CD14-positive monocyte (primary cell): ENCODE measurements at regions not wholly inside any gene's neighbourhood (a gene's known extent, or its start where the extent isn't known, plus 50 kb on each side); places are given as distances from the start of the nearest gene placed in this dataset.

Experiments used
- DNase-seq, 3 donors: peaks; one replicate each; pipeline ENCODE4 v3.0.0-alpha.2; 2011 to 2022
- H2AFZ ChIP-seq: 2 replicates; pipeline ENCODE4 v1.6.0; 2012; ENCODE audit warnings: mild to moderate bottlenecking, low read depth, low read length, inconsistent platforms; ENCODE audit not compliant: insufficient read depth, poor library complexity, severe bottlenecking
- H3K27ac ChIP-seq, 2 donors: 1 replicate in 1 of 2; 2 replicates in 1 of 2; pipeline ENCODE4 v1.5.1; 2012 to 2013; ENCODE audit warnings: low read length in 2 of 2, control low read depth in 1 of 2, inconsistent platforms in 1 of 2, low read depth in 1 of 2, mild to moderate bottlenecking in 1 of 2
- H3K27me3 ChIP-seq, 2 donors: one replicate each; pipeline versions ENCODE4 v1.6.0 to v1.6.1; 2011 to 2013; ENCODE audit warnings: low read length in 2 of 2; ENCODE audit not compliant: control insufficient read depth in 2 of 2, insufficient read depth in 2 of 2
- H3K36me3 ChIP-seq, 2 donors: replicated peaks in 1 of 2; 1 replicate in 1 of 2; 2 replicates in 1 of 2; pipeline versions ENCODE4 v1.5.1 to v1.6.1; 2012 to 2013; ENCODE audit warnings: low read length in 2 of 2, control low read depth in 1 of 2, inconsistent platforms in 1 of 2, mild to moderate bottlenecking in 1 of 2; ENCODE audit not compliant: insufficient read depth in 2 of 2, control insufficient read depth in 1 of 2
- H3K4me1 ChIP-seq, 2 donors: 1 replicate in 1 of 2; 2 replicates in 1 of 2; pipeline versions ENCODE4 v1.5.1 to v1.6.1; 2012 to 2013; ENCODE audit warnings: low read length in 2 of 2, control low read depth in 1 of 2, inconsistent platforms in 1 of 2, mild to moderate bottlenecking in 1 of 2, moderate library complexity in 1 of 2; ENCODE audit not compliant: insufficient read depth in 2 of 2, control insufficient read depth in 1 of 2
- H3K4me2 ChIP-seq: replicated peaks from 2 replicates; pipeline ENCODE3; 2012; ENCODE audit warnings: low read length, moderate library complexity, mild to moderate bottlenecking; ENCODE audit not compliant: poor library complexity, severe bottlenecking; ENCODE audit errors: extremely low read depth
- H3K4me3 ChIP-seq, 3 experiments: fragments of 200-600 bp in 1 of 3; sonication (generic) in 1 of 3; replicated peaks in 1 of 3; 1 replicate in 2 of 3; 2 replicates in 1 of 3; pipeline ENCODE4 v1.5.1; 2011 to 2013; ENCODE audit warnings: low read length in 3 of 3, mild to moderate bottlenecking in 3 of 3, control low read depth in 2 of 3, low read depth in 2 of 3, inconsistent platforms in 1 of 3, moderate library complexity in 1 of 3
- H3K79me2 ChIP-seq: 2 replicates; pipeline ENCODE4 v1.6.0; 2012; ENCODE audit warnings: mild to moderate bottlenecking, control low read depth, inconsistent platforms, low read length, moderate library complexity; ENCODE audit not compliant: insufficient read depth
- H3K9ac ChIP-seq: 2 replicates; pipeline ENCODE4 v1.6.0; 2017; ENCODE audit warnings: low read length, mild to moderate bottlenecking; ENCODE audit not compliant: insufficient read depth, poor library complexity, severe bottlenecking
- H3K9me3 ChIP-seq, 2 donors: replicated peaks in 1 of 2; 1 replicate in 1 of 2; 2 replicates in 1 of 2; pipeline versions ENCODE4 v1.5.1 to v1.6.1; 2012 to 2013; ENCODE audit warnings: low read length in 2 of 2, control low read depth in 1 of 2; ENCODE audit not compliant: control insufficient read depth in 1 of 2, insufficient read depth in 1 of 2
- H4K20me1 ChIP-seq: 2 replicates; pipeline ENCODE4 v1.6.0; 2012; ENCODE audit warnings: mild to moderate bottlenecking, low read length, control low read depth, moderate library complexity; ENCODE audit not compliant: insufficient read depth
- H3K27ac Mint-ChIP-seq, 7 donors: one replicate each; pipeline ENCODE4 v1.8.0; 2020; ENCODE audit warnings: mild to moderate bottlenecking in 7 of 7, mixed read lengths in 7 of 7, moderate library complexity in 6 of 7, inconsistent platforms in 2 of 7
- H3K27me3 Mint-ChIP-seq, 3 donors: one replicate each; pipeline ENCODE4 v1.8.0; 2021 to 2022; ENCODE audit warnings: low read depth in 3 of 3, mild to moderate bottlenecking in 3 of 3, mixed read lengths in 3 of 3, moderate library complexity in 3 of 3, inconsistent platforms in 1 of 3
- H3K36me3 Mint-ChIP-seq, 2 donors: one replicate each; pipeline ENCODE4 v1.8.0; 2020; ENCODE audit warnings: mixed read lengths in 2 of 2, inconsistent platforms in 1 of 2, mild to moderate bottlenecking in 1 of 2
- H3K4me1 Mint-ChIP-seq: one replicate; pipeline ENCODE4 v1.8.0; 2020; ENCODE audit warnings: mild to moderate bottlenecking, mixed read lengths
- H3K4me3 Mint-ChIP-seq, 2 donors: one replicate each; pipeline ENCODE4 v1.8.0; 2020; ENCODE audit warnings: mild to moderate bottlenecking in 2 of 2, mixed read lengths in 2 of 2, moderate library complexity in 1 of 2
- H3K9me3 Mint-ChIP-seq, 7 donors: one replicate each; pipeline ENCODE4 v1.8.0; 2020 to 2022; ENCODE audit warnings: mixed read lengths in 7 of 7, mild to moderate bottlenecking in 6 of 7, moderate library complexity in 6 of 7, inconsistent platforms in 2 of 7
- WGBS: methylation state at CpG from one replicate; pipeline ENCODE4 v1.1.5; 2013; ENCODE audit warnings: missing lambda C conversion rate; ENCODE audit not compliant: insufficient coverage; 5-methylcytosine and 5-hydroxymethylcytosine counted together
- intact Hi-C, 2 donors: fragments of 100-400 bp; cut with micrococcal nuclease; formaldehyde crosslinking; loops; one replicate each; pipeline versions ENCODE4 v1.15.0 to v1.15.1; 2023
- TF ChIP-seq, protein P1 (sequence below): fragments of 200-600 bp; IDR thresholded peaks from one replicate; pipeline ENCODE4 v1.8.0; 2022; ENCODE audit warnings: antibody characterized with exemption, mild to moderate bottlenecking

GRCh38 chr14:86510491-86510890 is 980.5 kb downstream of the FLRT2 start:
- Histone ChIP-seq H2AFZ (no peak overlapping the region), H3K36me3 (no peaks in the 10 kb centered on the region), H3K4me1 (no peaks in the 10 kb centered on the region), H3K27me3 (no peaks in the 10 kb centered on the region), H3K4me3 (no peak overlapping the region), H3K27ac (no peak overlapping the region), H3K9ac (no peak overlapping the region), H3K4me2 (no peak overlapping the region), H3K9me3 (no peaks in the 10 kb centered on the region), H3K79me2 (no peaks in the 10 kb centered on the region), H4K20me1 (no peaks in the 10 kb centered on the region)
- TF ChIP-seq, protein P1, sequence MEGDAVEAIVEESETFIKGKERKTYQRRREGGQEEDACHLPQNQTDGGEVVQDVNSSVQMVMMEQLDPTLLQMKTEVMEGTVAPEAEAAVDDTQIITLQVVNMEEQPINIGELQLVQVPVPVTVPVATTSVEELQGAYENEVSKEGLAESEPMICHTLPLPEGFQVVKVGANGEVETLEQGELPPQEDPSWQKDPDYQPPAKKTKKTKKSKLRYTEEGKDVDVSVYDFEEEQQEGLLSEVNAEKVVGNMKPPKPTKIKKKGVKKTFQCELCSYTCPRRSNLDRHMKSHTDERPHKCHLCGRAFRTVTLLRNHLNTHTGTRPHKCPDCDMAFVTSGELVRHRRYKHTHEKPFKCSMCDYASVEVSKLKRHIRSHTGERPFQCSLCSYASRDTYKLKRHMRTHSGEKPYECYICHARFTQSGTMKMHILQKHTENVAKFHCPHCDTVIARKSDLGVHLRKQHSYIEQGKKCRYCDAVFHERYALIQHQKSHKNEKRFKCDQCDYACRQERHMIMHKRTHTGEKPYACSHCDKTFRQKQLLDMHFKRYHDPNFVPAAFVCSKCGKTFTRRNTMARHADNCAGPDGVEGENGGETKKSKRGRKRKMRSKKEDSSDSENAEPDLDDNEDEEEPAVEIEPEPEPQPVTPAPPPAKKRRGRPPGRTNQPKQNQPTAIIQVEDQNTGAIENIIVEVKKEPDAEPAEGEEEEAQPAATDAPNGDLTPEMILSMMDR: no peak
- Mint-ChIP-seq H3K27me3 (no peaks in the 10 kb centered on the region), H3K9me3 (peaks cover 0 to 5% (median 0%) of the 10 kb centered on the region in 7 donors), H3K36me3 (no peaks in the 10 kb centered on the region), H3K27ac (no peak overlapping the region), H3K4me3 (no peak overlapping the region), H3K4me1 (no peaks in the 10 kb centered on the region)
- WGBS: no CpG with 5 or more reads among the region's 5 CpGs
- DNase-seq: no peak
- intact Hi-C loops: no loop called here

- Histone ChIP-seq H3K27ac (no peak overlapping the region), H3K27me3 (no peaks in the 10 kb centered on the region), H3K9me3 (no peaks in the 10 kb centered on the region), H3K79me2 (no peaks in the 10 kb centered on the region), H4K20me1 (no peaks in the 10 kb centered on the region), H3K4me1 (no peaks in the 10 kb centered on the region), H3K4me2 (no peak overlapping the region), H3K4me3 (no peak overlapping the region), H3K9ac (no peak overlapping the region), H3K36me3 (no peaks in the 10 kb centered on the region), H2AFZ (no peak overlapping the region)
- Mint-ChIP-seq H3K27me3 (no peaks in the 10 kb centered on the region), H3K4me1 (peaks cover 5% of the 10 kb centered on the region), H3K9me3 (no peaks in the 10 kb centered on the region), H3K36me3 (no peaks in the 10 kb centered on the region), H3K4me3 (no peak overlapping the region), H3K27ac (no peak overlapping the region)
- intact Hi-C loops: no loop called here
- no peak for DNase-seq
- TF ChIP-seq, protein P1: no peak
Observed at GRCh38 chr14:86505808-86506207, 975.9 kb downstream of the FLRT2 start.
